K562 (cell line): ENCODE measurements at regions not wholly inside any gene's neighbourhood (a gene's known extent, or its start where the extent isn't known, plus 50 kb on each side); places are given as distances from the start of the nearest gene placed in this dataset.

Source experiments
- ATAC-seq: fragments of 200-7000 bp; cut with Tn5 transposase; 3 replicates; pipeline ENCODE4 v1.9.1; 2020; ENCODE audit warnings: moderate library complexity
- BruUV-seq: library from RNA; stranded (reverse); fragments of 400-500 nt; replicated peaks from 2 replicates; lab custom pipeline; 2021; lab: Mats Ljungman, UMichigan
- CTCF ChIA-PET: fragments of 300-600 bp; formaldehyde crosslinking; extraction: SDS; loops from one replicate; lab custom pipeline; 2021; ENCODE audit warnings: low intra/inter-chr PET ratio; lab: Yijun Ruan, JAX
- POLR2A ChIA-PET: fragments of 300-600, 350-650 bp; sonication (Branson Sonifier 250); formaldehyde crosslinking; extraction: SDS; loops from one replicate; lab custom pipeline; 2021; ENCODE audit warnings: antibody characterized with exemption, inconsistent platforms; lab: Yijun Ruan, JAX
- DNase-seq, 4 experiments: peaks; one replicate each; pipeline versions ENCODE4 v3.0.0 to v3.0.0-alpha.2; 2011 to 2018; ENCODE audit warnings: low spot score in 3 of 4, mixed read lengths in 3 of 4; ENCODE audit errors: extremely low read depth in 1 of 4
- FAIRE-seq: peaks from 2 replicates; lab custom pipeline; 2011; peaks lifted over from hg19 to GRCh38; lab: Jason Lieb, UNC
- H2AFZ ChIP-seq: 2 replicates; pipeline ENCODE4 v1.6.0; 2011; ENCODE audit warnings: low read depth, low read length, control low read depth, inconsistent platforms
- H3K27ac ChIP-seq: fragments of 200-600 bp; 3 replicates; pipeline ENCODE4 v1.8.0; 2011; ENCODE audit warnings: low read depth, mild to moderate bottlenecking, control low read depth, inconsistent platforms, low read length, moderate library complexity, mixed read lengths; ENCODE audit errors: extremely low read depth
- H3K27me3 ChIP-seq, 2 experiments: fragments of 300-600 bp in 1 of 2; 2 replicates in 1 of 2; 3 replicates in 1 of 2; pipeline versions ENCODE4 v1.6.0 to v1.8.0; 2011; ENCODE audit warnings: inconsistent platforms in 2 of 2, low read length in 2 of 2, mild to moderate bottlenecking in 1 of 2, mixed read lengths in 1 of 2, moderate library complexity in 1 of 2; ENCODE audit not compliant: control insufficient read depth in 2 of 2, insufficient read depth in 2 of 2
- H3K36me3 ChIP-seq: fragments of 300-600 bp; 3 replicates; pipeline ENCODE4 v1.8.0; 2011; ENCODE audit warnings: mild to moderate bottlenecking, low read length, inconsistent platforms; ENCODE audit not compliant: control insufficient read depth, insufficient read depth
- H3K4me1 ChIP-seq, 2 experiments: fragments of 200-600 bp in 1 of 2; replicated peaks in 1 of 2; 2 replicates in 1 of 2; 3 replicates in 1 of 2; pipeline versions ENCODE4 v1.5.1 to v1.8.0; 2011; ENCODE audit warnings: inconsistent platforms in 2 of 2, low read length in 2 of 2, mild to moderate bottlenecking in 1 of 2, mixed read lengths in 1 of 2, moderate library complexity in 1 of 2; ENCODE audit not compliant: control insufficient read depth in 2 of 2, insufficient read depth in 2 of 2
- H3K4me2 ChIP-seq: 2 replicates; pipeline ENCODE4 v1.6.1; 2011; ENCODE audit warnings: low read length, control low read depth, inconsistent platforms, mixed read lengths; ENCODE audit not compliant: insufficient read depth
- H3K4me3 ChIP-seq: fragments of 200-600 bp; sonication (generic), shearing (Covaris generic); 2 replicates; pipeline ENCODE4 v1.5.1; 2016; ENCODE audit warnings: control low read depth, inconsistent platforms
- H3K79me2 ChIP-seq: fragments of 200-600 bp; 3 replicates; pipeline ENCODE4 v1.8.0; 2011; ENCODE audit warnings: low read length, inconsistent platforms; ENCODE audit not compliant: control insufficient read depth, insufficient read depth
- H3K9ac ChIP-seq, 2 experiments: 2 replicates each; pipeline versions ENCODE4 v1.6.0 to v1.6.1; 2011; ENCODE audit warnings: low read depth in 2 of 2, low read length in 2 of 2, control low read depth in 1 of 2, inconsistent platforms in 1 of 2, mild to moderate bottlenecking in 1 of 2, mixed read lengths in 1 of 2; ENCODE audit not compliant: insufficient read depth in 1 of 2
- H3K9me1 ChIP-seq: one replicate; pipeline ENCODE4 v1.6.0; 2011; ENCODE audit warnings: inconsistent platforms, mild to moderate bottlenecking, low read length, moderate library complexity; ENCODE audit not compliant: control insufficient read depth, insufficient read depth
- H3K9me3 ChIP-seq: replicated peaks from 2 replicates; pipeline ENCODE4 v1.5.1; 2011; ENCODE audit warnings: low read depth, low read length, inconsistent platforms; ENCODE audit not compliant: control insufficient read depth, insufficient read depth
- H4K20me1 ChIP-seq: replicated peaks from 2 replicates; pipeline ENCODE4 v1.6.1; 2011; ENCODE audit warnings: low read length, inconsistent platforms, mixed read lengths; ENCODE audit not compliant: control insufficient read depth, insufficient read depth
- CEBPG ChIP-seq, 3 experiments: fragments of 200-800 bp in 1 of 3; sonication (Bioruptor generic) in 1 of 3; sonication (generic) in 1 of 3; formaldehyde crosslinking in 1 of 3; IDR thresholded peaks in 2 of 3; conservative IDR thresholded peaks in 1 of 3; 2 replicates each; pipeline versions ENCODE4 v1.6.1 to v1.8.0; 2016 to 2022; ENCODE audit warnings: missing compliant biosample characterization in 2 of 3, missing genetic modification characterization in 2 of 3, mild to moderate bottlenecking in 1 of 3, missing genetic modification reagents in 1 of 3
- GATAD2A ChIP-seq: fragments of 450-650 bp; IDR thresholded peaks from 2 replicates; pipeline ENCODE4 v1.6.1; 2017
- ILK ChIP-seq: fragments of 450-650 bp; IDR thresholded peaks from 2 replicates; pipeline ENCODE4 v1.6.1; 2016; ENCODE audit warnings: missing genetic modification characterization, low read depth, mild to moderate bottlenecking, missing compliant biosample characterization, moderate library complexity, borderline replicate concordance
- IRF9 ChIP-seq: fragments of 450-650 bp; IDR thresholded peaks from 2 replicates; pipeline ENCODE4 v1.6.1; 2016; ENCODE audit warnings: missing biosample characterization, missing genetic modification characterization
- MBD2 ChIP-seq: sonication (generic); IDR thresholded peaks from 2 replicates; pipeline ENCODE4 v1.6.1; 2016; ENCODE audit warnings: low read depth, borderline replicate concordance
- MCM2 ChIP-seq: fragments of 450-650 bp; IDR thresholded peaks from 2 replicates; pipeline ENCODE4 v1.6.1; 2017; ENCODE audit warnings: low read depth, mild to moderate bottlenecking
- POLR2H ChIP-seq: IDR thresholded peaks from 2 replicates; pipeline ENCODE4 v1.6.1; 2016; ENCODE audit warnings: missing genetic modification characterization, low read depth, mild to moderate bottlenecking, control low read depth, missing compliant biosample characterization, moderate library complexity
- SRSF9 ChIP-seq: fragments of 200-400 bp; formaldehyde crosslinking; IDR thresholded peaks from 2 replicates; pipeline ENCODE4 v1.6.1; 2017; ENCODE audit warnings: low read depth, low read length, borderline replicate concordance
- STAT5A ChIP-seq: IDR thresholded peaks from 2 replicates; pipeline ENCODE4 v1.6.1; 2012; ENCODE audit warnings: low read length, inconsistent platforms, borderline replicate concordance
- YY1 ChIP-seq, 3 experiments: IDR thresholded peaks; 2 replicates each; pipeline ENCODE4 v1.6.1; 2011; ENCODE audit warnings: low read length in 2 of 3, mild to moderate bottlenecking in 2 of 3, moderate library complexity in 2 of 3, borderline replicate concordance in 1 of 3, control low read depth in 1 of 3, low read depth in 1 of 3; ENCODE audit not compliant: insufficient read depth in 3 of 3, insufficient replicate concordance in 2 of 3, control insufficient read depth in 1 of 3, insufficient read length in 1 of 3; ENCODE audit errors: extremely low read depth in 1 of 3
- ZNF253 ChIP-seq: fragments of 250-450 bp; sonication (Bioruptor Pico); conservative IDR thresholded peaks from 2 replicates; pipeline ENCODE4 v1.6.1; 2021; ENCODE audit warnings: mild to moderate bottlenecking
- WGBS: fragments of 100-300 bp; shearing (Covaris generic); methylation state at CpG from one replicate; pipeline ENCODE4 v1.1.6; 2016; ENCODE audit warnings: low coverage, mixed read lengths; ENCODE audit not compliant: insufficient coverage; ENCODE audit errors: missing lambda C conversion rate; 5-methylcytosine and 5-hydroxymethylcytosine counted together
- in situ Hi-C: fragments of 300-500 bp; cut with MboI; formaldehyde crosslinking; loops from 4 replicates; pipeline ENCODE4 v1.15.0; 2018; ENCODE audit warnings: inconsistent platforms, mixed read lengths
- intact Hi-C: fragments of 100-400 bp; cut with micrococcal nuclease; formaldehyde crosslinking; loops from 2 replicates; pipeline ENCODE4 v1.14.2; 2022

GRCh38 chr20:61086031-61086430 lies 166.0 kb upstream of the CDH4 start:
- intact Hi-C loops: no loop called here

More at GRCh38 chr20:61086031-61086430, 166.0 kb upstream of the CDH4 start:
- Histone ChIP-seq H3K4me3 (no peak overlapping the region), H4K20me1 (no peaks in the 10 kb centered on the region; the same call in 1 of the 2 replicates), H3K9me1 (no peaks in the 10 kb centered on the region), H3K9ac (no peak overlapping the region), H3K4me1 (no peaks in the 10 kb centered on the region), H2AFZ (no peak overlapping the region), H3K79me2 (no peaks in the 10 kb centered on the region), H3K9me3 (no peaks in the 10 kb centered on the region), H3K36me3 (no peaks in the 10 kb centered on the region), H3K4me2 (no peak overlapping the region), H3K27ac (no peak overlapping the region), H3K27me3 (no peaks in the 10 kb centered on the region)
- ATAC-seq (no peak), DNase-seq (no peak), FAIRE-seq (no peak)
- ChIA-PET CTCF (no interaction called here), POLR2A (no interaction called here)
- BruUV-seq: no TSS peak
- in situ Hi-C loops: no loop called here
- no peak for TF ChIP-seq ZNF253 (CRISPR knock-in tag)
- no peak for TF ChIP-seq POLR2H
- TF ChIP-seq MCM2: no peak
- TF ChIP-seq IRF9 (tag): no peak
- no peak for TF ChIP-seq STAT5A
- no peak for TF ChIP-seq MBD2
- no peak for TF ChIP-seq GATAD2A
- TF ChIP-seq SRSF9: no peak
- no peak for TF ChIP-seq CEBPG (CRISPR knock-in tag; IDR thresholded peaks at IDR 0.05)
- no peak for TF ChIP-seq CEBPG (tag; conservative IDR thresholded peaks at IDR 0.05 in 1 of 2, IDR thresholded peaks at IDR 0.05 in 1 of 2)
- TF ChIP-seq ILK (tag): no peak
- no peak for TF ChIP-seq YY1 (IDR thresholded peaks at IDR 0.05; ENCODE audit: borderline replicate concordance in 1 of 3, control insufficient read depth in 1 of 3, extremely low read depth in 1 of 3, insufficient read depth in 3 of 3, insufficient read length in 1 of 3, insufficient replicate concordance in 2 of 3, low read depth in 1 of 3, low read length in 2 of 3)
- 0% methylated on average over 1 of the region's 1 CpG for WGBS
